ENCODE measurements at regions not wholly inside any gene's neighbourhood (a gene's known extent, or its start where the extent isn't known, plus 50 kb on each side); places are given as distances from the start of the nearest gene placed in this dataset.
"Not testable (repeated sequence)": the region's sequence is repeated elsewhere in the genome, so short reads cannot be mapped to it uniquely, and the experiment has no call there.

GRCh38 chrX:65825226-65825625 is 157.8 kb downstream of the MSN start:
- DNase-seq (ENCODE audit: low read depth in 2 of 2): not testable (repeated sequence)

GRCh38 chrX:65821721-65822496 is 154.5 kb downstream of the MSN start:
- no peak for DNase-seq (ENCODE audit: low read depth in 2 of 2)

GRCh38 chrX:65819983-65820382 is 152.5 kb downstream of the MSN start:
- DNase-seq (ENCODE audit: low read depth in 2 of 2): not testable (repeated sequence)

- no peak for DNase-seq (ENCODE audit: low read depth in 2 of 2)
Measured at GRCh38 chrX:65813245-65813644, 145.8 kb downstream of the MSN start.

GRCh38 chrX:65811558-65812228 is 144.2 kb downstream of the MSN start:
- no peak for DNase-seq (ENCODE audit: low read depth in 2 of 2)
